ENCODE measurements at regions not wholly inside any gene's neighbourhood (a gene's known extent, or its start where the extent isn't known, plus 50 kb on each side); places are given as distances from the start of the nearest gene placed in this dataset.

- H3K4me1 Mint-ChIP-seq (ENCODE audit: low read depth): peaks cover 20% of the 10 kb centered on the region
- no peak for TF ChIP-seq CTCF (IDR thresholded peaks at IDR 0.05; ENCODE audit: unreplicated experiment)
- H3K36me3 Mint-ChIP-seq (ENCODE audit: insufficient read depth): peaks cover 8% of the 10 kb centered on the region
- H3K9me3 Mint-ChIP-seq (ENCODE audit: low read depth): peaks cover 26% of the 10 kb centered on the region
- peak overlapping the region; percentile 46 for H3K27ac Mint-ChIP-seq
- no peak overlapping the region for H3K4me3 Mint-ChIP-seq (ENCODE audit: low read depth)
- no peak for DNase-seq (ENCODE audit: low spot score, unreplicated experiment)
- H3K27me3 Mint-ChIP-seq: no peaks in the 10 kb centered on the region
These were observed 403.5 kb downstream of the DIPK2A start for GRCh38 chr3:144375088-144375487.

- Mint-ChIP-seq H3K9me3 (ENCODE audit: low read depth) (peaks cover 6% of the 10 kb centered on the region), H3K27me3 (no peaks in the 10 kb centered on the region), H3K4me3 (ENCODE audit: low read depth) (no peak overlapping the region), H3K4me1 (ENCODE audit: low read depth) (peaks cover 20% of the 10 kb centered on the region), H3K36me3 (ENCODE audit: insufficient read depth) (peaks cover 2% of the 10 kb centered on the region), H3K27ac (peak overlapping the region; percentile 60)
- DNase-seq (ENCODE audit: low spot score, unreplicated experiment): no peak
- TF ChIP-seq CTCF (IDR thresholded peaks at IDR 0.05; ENCODE audit: unreplicated experiment): no peak
These were observed 409.2 kb downstream of the DIPK2A start for GRCh38 chr3:144380849-144381248.

DNA sequence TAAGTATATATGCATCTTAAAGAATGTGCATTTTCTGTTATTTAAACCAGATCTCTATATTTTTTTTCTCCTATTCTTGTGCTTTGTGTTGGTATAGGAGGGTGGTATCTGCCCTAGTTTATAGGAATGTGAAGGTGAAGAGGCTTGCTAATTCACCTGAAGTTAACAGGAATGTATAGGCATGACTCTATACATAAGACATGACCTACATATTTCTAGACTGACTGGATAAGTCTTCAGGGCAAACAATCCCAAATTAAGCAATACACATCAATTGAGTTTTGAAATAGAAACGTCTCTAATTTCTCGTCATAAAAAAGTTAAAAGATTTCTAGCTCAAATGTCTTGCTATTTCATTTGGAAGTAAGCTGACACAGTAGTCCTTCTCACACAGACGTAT is 410.0 kb downstream of the DIPK2A start:
- TF ChIP-seq CTCF (IDR thresholded peaks at IDR 0.05; ENCODE audit: unreplicated experiment): no peak
- Mint-ChIP-seq H3K4me1 (ENCODE audit: low read depth) (peaks cover 20% of the 10 kb centered on the region), H3K9me3 (ENCODE audit: low read depth) (peaks cover 6% of the 10 kb centered on the region), H3K36me3 (ENCODE audit: insufficient read depth) (peaks cover 2% of the 10 kb centered on the region), H3K27ac (no peak overlapping the region), H3K27me3 (no peaks in the 10 kb centered on the region), H3K4me3 (ENCODE audit: low read depth) (no peak overlapping the region)
- DNase-seq (ENCODE audit: low spot score, unreplicated experiment): no peak

- Mint-ChIP-seq H3K27me3 (no peaks in the 10 kb centered on the region), H3K9me3 (ENCODE audit: low read depth) (no peaks in the 10 kb centered on the region), H3K36me3 (ENCODE audit: insufficient read depth) (no peaks in the 10 kb centered on the region), H3K27ac (peak overlapping the region; percentile 75), H3K4me3 (ENCODE audit: low read depth) (no peak overlapping the region), H3K4me1 (ENCODE audit: low read depth) (peaks cover 20% of the 10 kb centered on the region)
- no peak for TF ChIP-seq CTCF (IDR thresholded peaks at IDR 0.05; ENCODE audit: unreplicated experiment)
- DNase-seq (ENCODE audit: low spot score, unreplicated experiment): no peak
These were observed 412.8 kb downstream of the DIPK2A start for GRCh38 chr3:144384241-144384979.

DNA sequence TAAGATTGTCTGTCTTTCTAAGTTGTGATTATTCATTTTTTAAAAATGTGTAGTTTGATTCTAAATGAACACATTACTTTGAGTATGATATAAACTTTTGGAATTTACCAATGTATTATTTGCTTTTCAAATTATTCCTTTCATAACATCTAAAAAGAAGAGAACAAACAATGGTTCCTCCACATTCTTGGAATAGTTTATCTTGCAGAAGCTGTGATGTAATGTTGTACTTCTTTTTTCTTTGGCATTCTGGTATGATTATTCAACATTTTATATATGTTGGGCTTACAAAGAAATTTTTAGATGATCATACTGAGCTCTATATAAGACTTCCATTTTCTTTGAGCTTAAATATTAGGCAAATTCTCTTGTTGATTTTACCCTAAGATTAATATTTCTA is 419.2 kb downstream of the DIPK2A start:
- no peak for TF ChIP-seq CTCF (IDR thresholded peaks at IDR 0.05; ENCODE audit: unreplicated experiment)

More for the DNA sequence above, 419.2 kb downstream of the DIPK2A start:
- no peak overlapping the region for H3K4me3 Mint-ChIP-seq (ENCODE audit: low read depth)
- no peaks in the 10 kb centered on the region for H3K27me3 Mint-ChIP-seq
- no peak overlapping the region for H3K27ac Mint-ChIP-seq
- H3K36me3 Mint-ChIP-seq (ENCODE audit: insufficient read depth): no peaks in the 10 kb centered on the region
- H3K9me3 Mint-ChIP-seq (ENCODE audit: low read depth): peaks cover 3% of the 10 kb centered on the region
- DNase-seq (ENCODE audit: low spot score, unreplicated experiment): no peak
- peaks cover 9% of the 10 kb centered on the region for H3K4me1 Mint-ChIP-seq (ENCODE audit: low read depth)

All from progenitor cell of endocrine pancreas (in vitro differentiated cells).